ENCODE measurements at regions not wholly inside any gene's neighbourhood (a gene's known extent, or its start where the extent isn't known, plus 50 kb on each side); places are given as distances from the start of the nearest gene placed in this dataset.

DNA sequence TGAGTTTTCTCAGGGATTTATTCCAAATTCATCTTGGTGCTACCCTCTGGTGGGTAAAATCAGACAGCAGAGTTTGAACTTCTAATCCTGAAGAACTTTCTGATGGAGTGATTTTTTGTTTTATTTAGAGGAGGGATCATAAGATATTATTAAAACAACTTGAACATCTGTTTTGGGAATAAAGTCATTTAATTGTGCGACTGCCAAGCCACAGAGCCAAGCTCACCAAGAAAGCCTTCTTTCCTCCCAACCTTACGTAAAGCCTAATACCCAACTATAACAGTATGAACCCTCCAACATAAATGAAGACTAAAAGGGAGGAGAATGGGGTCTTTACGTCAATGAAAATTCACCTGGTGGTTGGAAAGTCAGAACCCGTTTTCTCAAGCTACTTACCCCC, 205.5 kb upstream of the IGF1 start:
- no peak for TF ChIP-seq POLR2AphosphoS5 (IDR thresholded peaks at IDR 0.05)
- TF ChIP-seq, protein P1, sequence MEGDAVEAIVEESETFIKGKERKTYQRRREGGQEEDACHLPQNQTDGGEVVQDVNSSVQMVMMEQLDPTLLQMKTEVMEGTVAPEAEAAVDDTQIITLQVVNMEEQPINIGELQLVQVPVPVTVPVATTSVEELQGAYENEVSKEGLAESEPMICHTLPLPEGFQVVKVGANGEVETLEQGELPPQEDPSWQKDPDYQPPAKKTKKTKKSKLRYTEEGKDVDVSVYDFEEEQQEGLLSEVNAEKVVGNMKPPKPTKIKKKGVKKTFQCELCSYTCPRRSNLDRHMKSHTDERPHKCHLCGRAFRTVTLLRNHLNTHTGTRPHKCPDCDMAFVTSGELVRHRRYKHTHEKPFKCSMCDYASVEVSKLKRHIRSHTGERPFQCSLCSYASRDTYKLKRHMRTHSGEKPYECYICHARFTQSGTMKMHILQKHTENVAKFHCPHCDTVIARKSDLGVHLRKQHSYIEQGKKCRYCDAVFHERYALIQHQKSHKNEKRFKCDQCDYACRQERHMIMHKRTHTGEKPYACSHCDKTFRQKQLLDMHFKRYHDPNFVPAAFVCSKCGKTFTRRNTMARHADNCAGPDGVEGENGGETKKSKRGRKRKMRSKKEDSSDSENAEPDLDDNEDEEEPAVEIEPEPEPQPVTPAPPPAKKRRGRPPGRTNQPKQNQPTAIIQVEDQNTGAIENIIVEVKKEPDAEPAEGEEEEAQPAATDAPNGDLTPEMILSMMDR (IDR thresholded peaks at IDR 0.05), result no peak
- TF ChIP-seq POLR2A (IDR thresholded peaks at IDR 0.05), result no peak

Measured in gastroesophageal sphincter (tissue), 3 donors.